ENCODE measurements at regions not wholly inside any gene's neighbourhood (a gene's known extent, or its start where the extent isn't known, plus 50 kb on each side); places are given as distances from the start of the nearest gene placed in this dataset.

DNA sequence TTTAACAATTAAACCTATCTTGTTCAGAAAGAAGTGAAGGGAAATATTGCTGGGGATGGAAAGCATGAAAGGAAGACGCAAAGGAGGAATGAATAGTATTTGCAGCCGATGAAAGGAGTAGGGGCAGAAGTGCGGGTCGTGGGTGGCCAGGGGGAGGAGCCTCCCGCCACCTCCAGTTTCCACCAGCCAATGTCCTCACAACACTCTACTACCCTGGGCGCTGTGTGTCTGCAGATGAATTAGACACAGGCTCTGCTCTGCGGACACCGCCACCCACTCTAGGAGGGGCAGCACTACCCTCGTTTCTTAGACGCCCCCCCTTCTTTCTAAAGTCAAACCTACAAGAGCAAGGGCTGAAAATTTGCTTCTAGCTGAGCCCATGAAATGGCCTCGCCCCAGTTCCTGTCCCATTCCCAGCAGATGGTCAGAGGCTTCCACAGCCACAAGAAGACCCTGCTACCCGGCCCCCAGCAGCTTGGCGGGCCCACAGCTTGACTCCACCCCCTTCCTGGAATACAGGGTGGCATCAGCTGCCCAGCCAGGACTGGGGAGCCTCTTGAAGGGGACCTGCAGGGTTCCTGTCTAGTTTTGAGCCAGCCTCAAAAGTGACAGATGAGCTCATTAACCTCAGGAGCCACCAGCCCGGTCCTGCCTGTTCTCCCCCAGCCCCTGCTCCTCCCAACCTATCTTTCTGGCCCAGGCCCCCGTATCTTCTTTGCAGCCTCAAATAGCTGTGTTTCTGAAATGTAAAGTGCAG, 268.1 kb downstream of the BUD13 start:
- H3K4me1 ChIP-seq (ENCODE audit: control insufficient read depth in 1 of 2, insufficient read depth in 2 of 2, low read length in 2 of 2) = no peaks in the 10 kb centered on the region
- 84% methylated on average over 8 of the region's 15 CpGs for whole genome bisulfite sequencing (ENCODE audit: insufficient coverage)
- DNase-seq = no peak
- TF ChIP-seq, protein P1, sequence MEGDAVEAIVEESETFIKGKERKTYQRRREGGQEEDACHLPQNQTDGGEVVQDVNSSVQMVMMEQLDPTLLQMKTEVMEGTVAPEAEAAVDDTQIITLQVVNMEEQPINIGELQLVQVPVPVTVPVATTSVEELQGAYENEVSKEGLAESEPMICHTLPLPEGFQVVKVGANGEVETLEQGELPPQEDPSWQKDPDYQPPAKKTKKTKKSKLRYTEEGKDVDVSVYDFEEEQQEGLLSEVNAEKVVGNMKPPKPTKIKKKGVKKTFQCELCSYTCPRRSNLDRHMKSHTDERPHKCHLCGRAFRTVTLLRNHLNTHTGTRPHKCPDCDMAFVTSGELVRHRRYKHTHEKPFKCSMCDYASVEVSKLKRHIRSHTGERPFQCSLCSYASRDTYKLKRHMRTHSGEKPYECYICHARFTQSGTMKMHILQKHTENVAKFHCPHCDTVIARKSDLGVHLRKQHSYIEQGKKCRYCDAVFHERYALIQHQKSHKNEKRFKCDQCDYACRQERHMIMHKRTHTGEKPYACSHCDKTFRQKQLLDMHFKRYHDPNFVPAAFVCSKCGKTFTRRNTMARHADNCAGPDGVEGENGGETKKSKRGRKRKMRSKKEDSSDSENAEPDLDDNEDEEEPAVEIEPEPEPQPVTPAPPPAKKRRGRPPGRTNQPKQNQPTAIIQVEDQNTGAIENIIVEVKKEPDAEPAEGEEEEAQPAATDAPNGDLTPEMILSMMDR (IDR thresholded peaks at IDR 0.05) = no peak
- H3K9me3 Mint-ChIP-seq = peaks cover 0 to 5% (median 0%) of the 10 kb centered on the region in 7 donors
- H3K9me3 ChIP-seq (replicated peaks in 1 of 2; ENCODE audit: control insufficient read depth in 1 of 2, insufficient read depth in 1 of 2, low read length in 2 of 2) = peaks cover 0 to 3% of the 10 kb centered on the region in 2 donors
- no peak overlapping the region for H3K27ac ChIP-seq (ENCODE audit: low read depth in 1 of 2, low read length in 2 of 2)
- peaks cover 42 to 58% (median 49%) of the 10 kb centered on the region in 3 donors for H3K27me3 Mint-ChIP-seq (ENCODE audit: low read depth in 3 of 3)
- H3K4me3 ChIP-seq (replicated peaks in 1 of 3; ENCODE audit: low read depth in 2 of 3, low read length in 3 of 3) = no peak overlapping the region
- peaks cover 13 to 34% of the 10 kb centered on the region in 2 donors for H3K27me3 ChIP-seq (ENCODE audit: control insufficient read depth in 2 of 2, insufficient read depth in 2 of 2, low read length in 2 of 2)
- H3K9ac ChIP-seq (ENCODE audit: insufficient read depth, low read length, poor library complexity, severe bottlenecking) = no peak overlapping the region
- no peaks in the 10 kb centered on the region for H3K79me2 ChIP-seq (ENCODE audit: insufficient read depth, low read length)
- intact Hi-C loops (cut with micrococcal nuclease) = no loop called here
- H4K20me1 ChIP-seq (ENCODE audit: insufficient read depth, low read length) = no peaks in the 10 kb centered on the region
- H2AFZ ChIP-seq (ENCODE audit: insufficient read depth, low read depth, low read length, poor library complexity, severe bottlenecking) = no peak overlapping the region
- no peak overlapping the region for H3K4me3 Mint-ChIP-seq
- H3K4me2 ChIP-seq (replicated peaks; ENCODE audit: extremely low read depth, low read length, poor library complexity, severe bottlenecking) = no peak overlapping the region
- H3K4me1 Mint-ChIP-seq = no peaks in the 10 kb centered on the region
- no peak overlapping the region for H3K27ac Mint-ChIP-seq
- no peaks in the 10 kb centered on the region for H3K36me3 Mint-ChIP-seq
- H3K36me3 ChIP-seq (replicated peaks in 1 of 2; ENCODE audit: control insufficient read depth in 1 of 2, insufficient read depth in 2 of 2, low read length in 2 of 2) = no peaks in the 10 kb centered on the region

DNA sequence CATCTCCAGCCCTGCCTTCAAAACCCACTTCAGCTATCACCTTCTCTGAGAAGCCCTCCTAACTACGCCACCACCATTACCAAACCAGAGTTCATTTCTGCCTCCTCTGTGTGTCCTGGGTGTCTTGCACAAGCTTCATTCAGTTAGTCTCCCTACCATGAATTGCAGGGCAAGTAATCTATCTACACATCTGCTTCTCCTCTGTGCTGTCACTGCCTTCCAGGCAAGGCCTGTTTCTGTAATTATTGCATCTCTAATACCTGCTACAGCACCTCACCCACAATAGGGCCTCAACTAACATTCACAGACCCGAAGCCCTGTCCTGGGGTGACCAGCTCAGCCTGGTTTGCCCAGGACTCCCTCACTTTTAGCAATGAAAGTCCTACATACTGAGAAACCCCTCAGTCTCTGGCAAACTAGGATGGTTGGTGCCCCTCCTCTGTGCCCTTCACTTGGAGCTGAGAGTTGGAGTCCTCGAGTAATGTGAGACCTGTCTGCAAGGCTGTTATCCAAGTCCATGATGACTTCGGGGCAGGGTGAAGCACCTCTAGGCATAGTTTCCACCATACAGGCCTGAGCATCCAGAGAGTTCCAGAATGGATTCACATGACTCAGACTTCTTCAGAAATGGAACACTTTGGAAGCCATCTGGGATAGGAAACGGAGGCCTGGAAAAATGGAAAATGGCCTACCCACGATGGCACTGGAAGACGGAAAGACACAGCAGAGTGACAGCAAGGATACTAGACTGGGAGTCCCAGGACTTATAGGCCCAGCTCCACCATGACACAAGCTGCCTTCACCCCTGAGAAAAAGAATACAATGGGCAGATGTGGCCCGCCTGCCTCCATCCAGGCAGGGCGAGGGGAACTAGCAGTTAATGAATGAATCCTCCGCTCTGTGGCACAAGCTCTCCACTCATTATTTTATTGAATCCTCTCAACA, 269.3 kb downstream of the BUD13 start:
- no peaks in the 10 kb centered on the region for H4K20me1 ChIP-seq (ENCODE audit: insufficient read depth, low read length)
- Mint-ChIP-seq H3K9me3 (peaks cover 0 to 6% (median 0%) of the 10 kb centered on the region in 7 donors), H3K36me3 (no peaks in the 10 kb centered on the region), H3K4me3 (peak overlapping the region in 1 of 2 donors; percentile 9), H3K4me1 (no peaks in the 10 kb centered on the region), H3K27ac (peak overlapping the region in 1 of 7 donors; percentile 4), H3K27me3 (ENCODE audit: low read depth in 3 of 3) (peaks cover 51 to 64% (median 55%) of the 10 kb centered on the region in 3 donors)
- no peaks in the 10 kb centered on the region for H3K4me1 ChIP-seq (ENCODE audit: control insufficient read depth in 1 of 2, insufficient read depth in 2 of 2, low read length in 2 of 2)
- 87% methylated on average over 7 of the region's 10 CpGs for WGBS (ENCODE audit: insufficient coverage)
- peaks cover 0 to 3% of the 10 kb centered on the region in 2 donors for H3K9me3 ChIP-seq (replicated peaks in 1 of 2; ENCODE audit: control insufficient read depth in 1 of 2, insufficient read depth in 1 of 2, low read length in 2 of 2)
- DNase-seq = no peak
- peaks cover 13 to 46% of the 10 kb centered on the region in 2 donors for H3K27me3 ChIP-seq (ENCODE audit: control insufficient read depth in 2 of 2, insufficient read depth in 2 of 2, low read length in 2 of 2)
- TF ChIP-seq, protein P1 (IDR thresholded peaks at IDR 0.05) = no peak
- H3K79me2 ChIP-seq (ENCODE audit: insufficient read depth, low read length) = no peaks in the 10 kb centered on the region
- intact Hi-C loops (cut with micrococcal nuclease) = no loop called here
- H2AFZ ChIP-seq (ENCODE audit: insufficient read depth, low read depth, low read length, poor library complexity, severe bottlenecking) = no peak overlapping the region
- no peak overlapping the region for H3K27ac ChIP-seq (ENCODE audit: low read depth in 1 of 2, low read length in 2 of 2)
- H3K9ac ChIP-seq (ENCODE audit: insufficient read depth, low read length, poor library complexity, severe bottlenecking) = no peak overlapping the region
- no peak overlapping the region for H3K4me3 ChIP-seq (replicated peaks in 1 of 3; ENCODE audit: low read depth in 2 of 3, low read length in 3 of 3)
- no peaks in the 10 kb centered on the region for H3K36me3 ChIP-seq (replicated peaks in 1 of 2; ENCODE audit: control insufficient read depth in 1 of 2, insufficient read depth in 2 of 2, low read length in 2 of 2)
- no peak overlapping the region for H3K4me2 ChIP-seq (replicated peaks; ENCODE audit: extremely low read depth, low read length, poor library complexity, severe bottlenecking)

Data from CD14-positive monocyte (primary cell).